Fibroblast of skin of back (primary cell): ENCODE measurements at regions not wholly inside any gene's neighbourhood (a gene's known extent, or its start where the extent isn't known, plus 50 kb on each side); places are given as distances from the start of the nearest gene placed in this dataset.
"Not testable (repeated sequence)": the region's sequence is repeated elsewhere in the genome, so short reads cannot be mapped to it uniquely, and the experiment has no call there.

Source experiments
- DNase-seq: peaks from one replicate; pipeline ENCODE4 v3.0.0-alpha.2; 2013

GRCh38 chr4:179029683-179030082, 1587.4 kb upstream of the AGA start:
- no peak for DNase-seq

GRCh38 chr4:179040259-179040658, 1598.0 kb upstream of the AGA start:
- DNase-seq: no peak

- DNase-seq: no peak
These were observed 1606.7 kb upstream of the AGA start for GRCh38 chr4:179048839-179049453.

- no peak for DNase-seq
These were observed 1609.0 kb upstream of the AGA start for GRCh38 chr4:179051206-179051605.

GRCh38 chr4:179059396-179059795, 1617.2 kb upstream of the AGA start:
- no peak for DNase-seq

- not testable (repeated sequence) for DNase-seq
These were observed 1624.0 kb upstream of the AGA start for GRCh38 chr4:179066254-179066653.

GRCh38 chr4:179071131-179071530, 1628.9 kb upstream of the AGA start:
- DNase-seq: no peak

- DNase-seq: no peak
These were observed 1634.6 kb upstream of the AGA start for GRCh38 chr4:179076865-179077264.

- peak; percentile 37 for DNase-seq
These were observed 1653.5 kb upstream of the AGA start for GRCh38 chr4:179095585-179096221.

GRCh38 chr4:179097741-179098140, 1655.5 kb upstream of the AGA start:
- DNase-seq: peak; percentile 18

GRCh38 chr4:179110356-179110755, 1668.1 kb upstream of the AGA start:
- peak; percentile 87 for DNase-seq

GRCh38 chr4:179110816-179111215, 1668.6 kb upstream of the AGA start:
- no peak for DNase-seq

- no peak for DNase-seq
These were observed 1670.4 kb upstream of the AGA start for GRCh38 chr4:179112441-179113170.

- DNase-seq: no peak
These were observed 1672.4 kb upstream of the AGA start for GRCh38 chr4:179114615-179115014.

- no peak for DNase-seq
These were observed 1673.8 kb upstream of the AGA start for GRCh38 chr4:179116011-179116410.

GRCh38 chr4:179116581-179116980, 1674.3 kb upstream of the AGA start:
- no peak for DNase-seq

- peak; percentile 51 for DNase-seq
These were observed 1680.8 kb upstream of the AGA start for GRCh38 chr4:179123084-179123483.

GRCh38 chr4:179124419-179124818, 1682.2 kb upstream of the AGA start:
- DNase-seq: no peak

- no peak for DNase-seq
These were observed 1682.7 kb upstream of the AGA start for GRCh38 chr4:179124957-179125356.

GRCh38 chr4:179125870-179126269, 1683.6 kb upstream of the AGA start:
- no peak for DNase-seq

GRCh38 chr4:179128299-179128698, 1686.1 kb upstream of the AGA start:
- DNase-seq: no peak

GRCh38 chr4:179130122-179130714, 1688.0 kb upstream of the AGA start:
- no peak for DNase-seq

GRCh38 chr4:179145746-179146525, 1703.7 kb upstream of the AGA start:
- peak; percentile 59 for DNase-seq
